ENCODE measurements at regions not wholly inside any gene's neighbourhood (a gene's known extent, or its start where the extent isn't known, plus 50 kb on each side); places are given as distances from the start of the nearest gene placed in this dataset.

DNA sequence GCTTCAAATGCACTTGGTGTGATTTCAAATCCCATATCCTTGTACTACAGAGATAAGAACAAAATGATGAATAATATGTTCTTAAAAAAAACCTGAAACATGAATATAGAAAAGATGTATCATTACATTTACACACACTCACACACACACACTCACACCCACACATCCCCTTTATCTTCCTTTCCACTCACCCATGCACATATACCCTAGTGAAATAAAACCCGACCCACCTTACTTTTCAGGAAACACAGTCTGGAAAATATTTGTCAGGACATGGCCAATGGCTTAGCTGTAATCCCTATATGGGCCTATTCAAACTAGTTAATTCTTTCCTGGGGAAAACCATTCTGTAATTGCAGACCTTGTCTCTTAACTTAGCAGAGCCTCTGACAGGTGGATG is 60.8 kb upstream of the EDN1 start:
- Histone ChIP-seq H3K79me1 (ENCODE audit: low read depth, low read length) (no peaks in the 10 kb centered on the region), H3K27me3 (replicated peaks in 1 of 4; ENCODE audit: control insufficient read depth in 3 of 4, extremely low read depth in 1 of 4, insufficient read depth in 3 of 4, low read length in 3 of 4) (no peaks in the 10 kb centered on the region), H3K14ac (ENCODE audit: insufficient read length) (no peak overlapping the region), H3K4me1 (replicated peaks in 1 of 4; ENCODE audit: control insufficient read depth in 3 of 4, insufficient read depth in 4 of 4, low read length in 3 of 4) (peaks cover 0 to 5% (median 1%) of the 10 kb centered on the region in 4 experiments; a peak in 2 of 7 replicates), H4K8ac (ENCODE audit: extremely low read depth, insufficient read depth, low read length) (no peak overlapping the region), H2BK15ac (ENCODE audit: low read length) (no peak overlapping the region), H2BK20ac (ENCODE audit: low read length) (no peak overlapping the region), H4K5ac (ENCODE audit: insufficient read length, low read depth, low read length) (no peak overlapping the region), H3K4me3 (ENCODE audit: extremely low read depth in 1 of 4, insufficient read depth in 2 of 4, low read depth in 3 of 4, low read length in 4 of 4) (no peak overlapping the region), H2AFZ (ENCODE audit: low read length) (no peak overlapping the region), H2AK5ac (ENCODE audit: low read depth, low read length) (no peak overlapping the region), H4K91ac (replicated peaks; ENCODE audit: insufficient read length, low read length) (no peak overlapping the region), H3K23ac (ENCODE audit: insufficient read length) (no peak overlapping the region), H4K20me1 (replicated peaks in 1 of 2; ENCODE audit: control insufficient read depth in 1 of 2, insufficient read depth in 2 of 2, low read length in 2 of 2) (no peaks in the 10 kb centered on the region), H2BK5ac (ENCODE audit: low read depth, low read length) (no peak overlapping the region), H3K9me3 (ENCODE audit: insufficient read depth in 2 of 2, low read depth in 1 of 2, low read length in 1 of 2) (no peaks in the 10 kb centered on the region), H2BK120ac (replicated peaks; ENCODE audit: low read depth, low read length) (no peak overlapping the region), H2BK12ac (ENCODE audit: low read depth, low read length) (no peak overlapping the region), H3K18ac (ENCODE audit: extremely low read depth, low read length) (no peak overlapping the region), H3K9ac (replicated peaks in 1 of 4; ENCODE audit: extremely low read depth in 1 of 4, low read depth in 3 of 4, low read length in 3 of 4) (no peak overlapping the region), H3K4me2 (ENCODE audit: insufficient read depth in 1 of 2, low read depth in 2 of 2, low read length in 2 of 2) (no peak overlapping the region), H3K56ac (replicated peaks; ENCODE audit: insufficient read length, low read depth, low read length) (no peak overlapping the region), H3K79me2 (ENCODE audit: control insufficient read depth in 1 of 2, insufficient read depth in 2 of 2, low read length in 2 of 2) (no peaks in the 10 kb centered on the region), H3K27ac (ENCODE audit: low read depth, low read length) (no peak overlapping the region), H3K23me2 (ENCODE audit: low read depth, low read length) (no peaks in the 10 kb centered on the region), H3K36me3 (ENCODE audit: control insufficient read depth in 2 of 4, insufficient read depth in 4 of 4, low read length in 3 of 4) (no peaks in the 10 kb centered on the region), H3K4ac (replicated peaks; ENCODE audit: insufficient read length, low read depth, low read length) (no peak overlapping the region)
- POLR2A ChIA-PET (ENCODE audit: partially characterized antibody), result no interaction called here
- FAIRE-seq, result no peak
- CTCF ChIA-PET (ENCODE audit: partially characterized antibody), result interaction anchor here (0.6 to 1.6 kb wide), 3 partner anchors 58 to 428 kb away, joined by 3 to 4 read pairs (median 3); no protein-coding TSS in a partner anchor
- 90% methylated on average over 1 of the region's 1 CpG; no CpG with 5 or more reads in 1 of the 2 experiments for WGBS, 2 experiments (ENCODE audit: extremely low coverage in 1 of 2, insufficient coverage in 1 of 2, insufficient read length in 1 of 2, insufficient replicate concordance in 2 of 2, low coverage in 1 of 2, low lambda C conversion rate in 2 of 2, missing lambda C conversion rate in 1 of 2)
- no peak for DNase-seq (ENCODE audit: low read depth in 1 of 2, low spot score in 2 of 2)
- TF ChIP-seq NRF1 (IDR thresholded peaks at IDR 0.05; ENCODE audit: low read depth, low read length) (no peak), SUZ12 (IDR thresholded peaks at IDR 0.05; ENCODE audit: low read length) (no peak), SIN3A (conservative IDR thresholded peaks at IDR 0.05 in 1 of 2, IDR thresholded peaks at IDR 0.05 in 1 of 2; ENCODE audit: low read depth in 1 of 2, low read length in 2 of 2) (no peak), POLR2AphosphoS5 (IDR thresholded peaks at IDR 0.05; ENCODE audit: low read depth, low read length) (no peak), CHD2 (IDR thresholded peaks at IDR 0.05; ENCODE audit: low read length) (no peak), EZH2 (IDR thresholded peaks at IDR 0.05; ENCODE audit: low read depth, low read length, severe bottlenecking) (no peak), PHF8 (conservative IDR thresholded peaks at IDR 0.05; ENCODE audit: low read depth, low read length) (no peak), TAF1 (IDR thresholded peaks at IDR 0.05; ENCODE audit: low read depth, low read length) (no peak), CTBP2 (IDR thresholded peaks at IDR 0.05; ENCODE audit: borderline replicate concordance, insufficient read depth, insufficient read length, low read length) (no peak), TBP (IDR thresholded peaks at IDR 0.05; ENCODE audit: low read depth, low read length) (no peak), POLR2A (IDR thresholded peaks at IDR 0.05; ENCODE audit: control extremely low read depth in 1 of 2, low read depth in 2 of 2, low read length in 2 of 2) (no peak), CEBPB (IDR thresholded peaks at IDR 0.05; ENCODE audit: low read depth, low read length) (no peak), CBX8 (IDR thresholded peaks at IDR 0.05; ENCODE audit: borderline replicate concordance, low read depth, low read length) (no peak), RNF2 (IDR thresholded peaks at IDR 0.05; ENCODE audit: borderline replicate concordance, low read depth, low read length, missing control alignments, poor library complexity, severe bottlenecking) (no peak)
